H1 (cell line): ENCODE measurements at regions not wholly inside any gene's neighbourhood (a gene's known extent, or its start where the extent isn't known, plus 50 kb on each side); places are given as distances from the start of the nearest gene placed in this dataset.
A peak's percentile ranks its signal among the peaks of the same experiment; 100 is the strongest.

Source experiments
- CTCF ChIA-PET: fragments of 300-600 bp; sonication (Branson Sonifier 250); formaldehyde crosslinking; loops from one replicate; lab custom pipeline; 2021; ENCODE audit not compliant: partially characterized antibody; lab: Charles Lee
- POLR2A ChIA-PET: fragments of 300-600 bp; sonication (Branson Sonifier 250); formaldehyde crosslinking; loops from one replicate; lab custom pipeline; 2021; ENCODE audit warnings: inconsistent platforms; ENCODE audit not compliant: partially characterized antibody; lab: Charles Lee
- DNase-seq, 2 experiments: peaks; one replicate each; pipeline versions ENCODE4 v3.0.0 to v3.0.0-alpha.2; 2010 to 2022; ENCODE audit warnings: low spot score in 2 of 2, low read depth in 1 of 2, mixed read lengths in 1 of 2
- FAIRE-seq: peaks from 2 replicates; lab custom pipeline; 2011; peaks lifted over from hg19 to GRCh38; lab: Jason Lieb, UNC
- H2AFZ ChIP-seq: 2 replicates; pipeline ENCODE4 v1.8.1; 2012; ENCODE audit warnings: low read length, inconsistent platforms
- H2AK5ac ChIP-seq: 2 replicates; pipeline ENCODE4 v1.6.1; 2013; ENCODE audit warnings: low read depth, low read length
- H2BK120ac ChIP-seq: replicated peaks from 2 replicates; pipeline ENCODE3; 2013; ENCODE audit warnings: low read depth, low read length, inconsistent platforms
- H2BK12ac ChIP-seq: 2 replicates; pipeline ENCODE4 v1.6.1; 2013; ENCODE audit warnings: low read depth, low read length
- H2BK15ac ChIP-seq: 2 replicates; pipeline ENCODE4 v1.6.1; 2013; ENCODE audit warnings: low read length
- H2BK20ac ChIP-seq: 2 replicates; pipeline ENCODE4 v1.6.1; 2013; ENCODE audit warnings: low read length
- H2BK5ac ChIP-seq: 2 replicates; pipeline ENCODE4 v1.6.1; 2013; ENCODE audit warnings: low read depth, low read length
- H3K14ac ChIP-seq: 2 replicates; pipeline ENCODE4 v1.6.1; 2013; ENCODE audit warnings: inconsistent platforms; ENCODE audit not compliant: insufficient read length
- H3K18ac ChIP-seq: 2 replicates; pipeline ENCODE4 v1.6.1; 2013; ENCODE audit warnings: low read length; ENCODE audit errors: extremely low read depth
- H3K23ac ChIP-seq: 2 replicates; pipeline ENCODE4 v1.6.1; 2013; ENCODE audit warnings: inconsistent platforms; ENCODE audit not compliant: insufficient read length
- H3K23me2 ChIP-seq: 2 replicates; pipeline ENCODE4 v1.6.1; 2013; ENCODE audit warnings: low read depth, low read length
- H3K27ac ChIP-seq: 2 replicates; pipeline ENCODE4 v1.6.1; 2011; ENCODE audit warnings: low read depth, low read length, inconsistent platforms
- H3K27me3 ChIP-seq, 4 experiments: replicated peaks in 1 of 4; 1 replicate in 1 of 4; 2 replicates in 3 of 4; pipeline versions ENCODE4 v1.6.1 to v1.8.1; 2011 to 2013; ENCODE audit warnings: low read length in 3 of 4, mild to moderate bottlenecking in 3 of 4, inconsistent platforms in 2 of 4, mixed read lengths in 2 of 4, moderate library complexity in 1 of 4; ENCODE audit not compliant: control insufficient read depth in 3 of 4, insufficient read depth in 3 of 4; ENCODE audit errors: extremely low read depth in 1 of 4
- H3K36me3 ChIP-seq, 4 experiments: 2 replicates each; pipeline versions ENCODE4 v1.6.1 to v1.8.1; 2011 to 2013; ENCODE audit warnings: mild to moderate bottlenecking in 4 of 4, low read length in 3 of 4, moderate library complexity in 2 of 4, control low read depth in 1 of 4, inconsistent platforms in 1 of 4; ENCODE audit not compliant: insufficient read depth in 4 of 4, control insufficient read depth in 2 of 4
- H3K4ac ChIP-seq: replicated peaks from 2 replicates; pipeline ENCODE3; 2013; ENCODE audit warnings: low read length, low read depth, mixed read lengths, inconsistent platforms; ENCODE audit not compliant: insufficient read length
- H3K4me1 ChIP-seq, 4 experiments: replicated peaks in 1 of 4; 1 replicate in 1 of 4; 2 replicates in 3 of 4; pipeline versions ENCODE4 v1.6.1 to v1.8.1; 2011 to 2013; ENCODE audit warnings: low read length in 3 of 4, inconsistent platforms in 2 of 4, mixed read lengths in 1 of 4; ENCODE audit not compliant: insufficient read depth in 4 of 4, control insufficient read depth in 3 of 4
- H3K4me2 ChIP-seq, 2 experiments: 2 replicates each; pipeline versions ENCODE4 v1.6.1 to v1.8.1; 2011 to 2013; ENCODE audit warnings: low read depth in 2 of 2, low read length in 2 of 2, control low read depth in 1 of 2, inconsistent platforms in 1 of 2, mild to moderate bottlenecking in 1 of 2; ENCODE audit not compliant: insufficient read depth in 1 of 2
- H3K4me3 ChIP-seq, 4 experiments: fragments of 200-600, 300-600 bp in 1 of 4; sonication (generic), shearing (Covaris generic), sonication (Bioruptor Twin) in 1 of 4; 2 replicates each; pipeline versions ENCODE4 v1.5.1 to v1.8.1; 2011 to 2016; ENCODE audit warnings: low read length in 4 of 4, low read depth in 3 of 4, control low read depth in 2 of 4, inconsistent platforms in 2 of 4, mild to moderate bottlenecking in 2 of 4, mixed read lengths in 1 of 4, moderate library complexity in 1 of 4; ENCODE audit not compliant: insufficient read depth in 2 of 4; ENCODE audit errors: extremely low read depth in 1 of 4
- H3K56ac ChIP-seq: replicated peaks from 2 replicates; pipeline ENCODE3; 2013; ENCODE audit warnings: low read depth, mild to moderate bottlenecking, mixed read lengths, low read length, inconsistent platforms; ENCODE audit not compliant: insufficient read length
- H3K79me1 ChIP-seq: 2 replicates; pipeline ENCODE4 v1.6.1; 2013; ENCODE audit warnings: low read depth, low read length, control low read depth
- H3K79me2 ChIP-seq, 2 experiments: 2 replicates each; pipeline versions ENCODE4 v1.6.1 to v1.8.1; 2012 to 2013; ENCODE audit warnings: low read length in 2 of 2, mild to moderate bottlenecking in 2 of 2, inconsistent platforms in 1 of 2; ENCODE audit not compliant: insufficient read depth in 2 of 2, control insufficient read depth in 1 of 2
- H3K9ac ChIP-seq, 4 experiments: replicated peaks in 1 of 4; 1 replicate in 1 of 4; 2 replicates in 3 of 4; pipeline versions ENCODE4 v1.6.1 to v1.8.1; 2011 to 2013; ENCODE audit warnings: low read depth in 3 of 4, low read length in 3 of 4, control low read depth in 2 of 4, mild to moderate bottlenecking in 2 of 4, moderate library complexity in 2 of 4, inconsistent platforms in 1 of 4; ENCODE audit errors: extremely low read depth in 1 of 4
- H3K9me3 ChIP-seq, 2 experiments: 2 replicates each; pipeline versions ENCODE4 v1.6.1 to v1.8.1; 2012 to 2013; ENCODE audit warnings: mild to moderate bottlenecking in 2 of 2, moderate library complexity in 2 of 2, control low read depth in 1 of 2, inconsistent platforms in 1 of 2, low read depth in 1 of 2, low read length in 1 of 2, mixed read lengths in 1 of 2; ENCODE audit not compliant: insufficient read depth in 2 of 2
- H4K20me1 ChIP-seq, 2 experiments: replicated peaks in 1 of 2; 2 replicates each; pipeline versions ENCODE3 to v1.8.1; 2011 to 2013; ENCODE audit warnings: inconsistent platforms in 2 of 2, low read length in 2 of 2, mild to moderate bottlenecking in 1 of 2; ENCODE audit not compliant: insufficient read depth in 2 of 2, control insufficient read depth in 1 of 2
- H4K5ac ChIP-seq: 2 replicates; pipeline ENCODE4 v1.6.1; 2013; ENCODE audit warnings: low read length, low read depth, mixed read lengths, inconsistent platforms; ENCODE audit not compliant: insufficient read length
- H4K8ac ChIP-seq: 2 replicates; pipeline ENCODE4 v1.8.0; 2013; ENCODE audit warnings: mild to moderate bottlenecking, moderate library complexity, low read length, inconsistent platforms; ENCODE audit not compliant: insufficient read depth; ENCODE audit errors: extremely low read depth
- H4K91ac ChIP-seq: replicated peaks from 2 replicates; pipeline ENCODE3; 2013; ENCODE audit warnings: low read length, mixed read lengths, inconsistent platforms; ENCODE audit not compliant: insufficient read length
- BACH1 ChIP-seq: IDR thresholded peaks from 2 replicates; pipeline ENCODE4 v1.6.1; 2012; ENCODE audit warnings: low read length, improper control_type of control experiment
- CEBPB ChIP-seq: IDR thresholded peaks from 2 replicates; pipeline ENCODE4 v1.6.1; 2012; ENCODE audit warnings: low read depth, low read length
- EP300 ChIP-seq, 2 experiments: IDR thresholded peaks; 1 replicate in 1 of 2; 2 replicates in 1 of 2; pipeline ENCODE4 v1.6.1; 2011 to 2012; ENCODE audit warnings: low read depth in 2 of 2, low read length in 2 of 2, mild to moderate bottlenecking in 2 of 2, borderline replicate concordance in 1 of 2, inconsistent platforms in 1 of 2, moderate library complexity in 1 of 2
- HDAC2 ChIP-seq, 2 experiments: fragments of 300-600 bp in 1 of 2; sonication (generic) in 1 of 2; IDR thresholded peaks; 2 replicates each; pipeline ENCODE4 v1.6.1; 2011 to 2012; ENCODE audit warnings: low read depth in 2 of 2, low read length in 2 of 2, mild to moderate bottlenecking in 2 of 2, moderate library complexity in 2 of 2, borderline replicate concordance in 1 of 2, inconsistent platforms in 1 of 2
- KDM4A ChIP-seq: IDR thresholded peaks from one replicate; pipeline ENCODE4 v1.7.1; 2012; ENCODE audit warnings: low read depth, mild to moderate bottlenecking, moderate library complexity, low read length, inconsistent platforms; ENCODE audit not compliant: severe bottlenecking
- KDM5A ChIP-seq: fragments of 200-600 bp; IDR thresholded peaks from 2 replicates; pipeline ENCODE4 v1.7.1; 2012; ENCODE audit warnings: mild to moderate bottlenecking, low read length, inconsistent platforms, mixed read lengths
- MAX ChIP-seq: IDR thresholded peaks from 2 replicates; pipeline ENCODE4 v1.6.1; 2012; ENCODE audit warnings: inconsistent platforms
- PHF8 ChIP-seq: fragments of 200-600 bp; sonication (generic); conservative IDR thresholded peaks from 2 replicates; pipeline ENCODE4 v1.7.1; 2012; ENCODE audit warnings: low read depth, mild to moderate bottlenecking, inconsistent platforms, low read length, moderate library complexity
- RBBP5 ChIP-seq: IDR thresholded peaks from 2 replicates; pipeline ENCODE4 v1.7.1; 2012; ENCODE audit warnings: low read depth, mild to moderate bottlenecking, inconsistent platforms, low read length, moderate library complexity, borderline replicate concordance
- SIN3A ChIP-seq, 2 experiments: IDR thresholded peaks in 1 of 2; conservative IDR thresholded peaks in 1 of 2; 2 replicates each; pipeline ENCODE4 v1.6.1; 2011 to 2012; ENCODE audit warnings: low read length in 2 of 2, improper control_type of control experiment in 1 of 2, low read depth in 1 of 2, mild to moderate bottlenecking in 1 of 2
- SIX5 ChIP-seq: IDR thresholded peaks from 2 replicates; pipeline ENCODE4 v1.6.1; 2011; ENCODE audit warnings: mild to moderate bottlenecking, low read depth, low read length
- SP1 ChIP-seq: IDR thresholded peaks from 2 replicates; pipeline ENCODE4 v1.6.1; 2011; ENCODE audit warnings: low read depth, low read length
- SP4 ChIP-seq: IDR thresholded peaks from 2 replicates; pipeline ENCODE4 v1.6.1; 2012; ENCODE audit warnings: low read length, inconsistent platforms
- YY1 ChIP-seq: IDR thresholded peaks from 2 replicates; pipeline ENCODE4 v1.6.1; 2011; ENCODE audit warnings: low read depth, mild to moderate bottlenecking, low read length
- ZNF274 ChIP-seq: IDR thresholded peaks from 2 replicates; pipeline ENCODE4 v1.7.0; 2012; ENCODE audit warnings: low read length, borderline replicate concordance; ENCODE audit errors: extremely low read depth
- WGBS, 2 experiments: shearing (Covaris generic) in 1 of 2; methylation state at CpG; one replicate each; pipeline versions ENCODE4 v1.1.6 to v1.1.7; 2013 to 2015; ENCODE audit warnings: low lambda C conversion rate in 2 of 2, mixed read lengths in 2 of 2, inconsistent platforms in 1 of 2, low coverage in 1 of 2, missing lambda C conversion rate in 1 of 2; ENCODE audit not compliant: insufficient replicate concordance in 2 of 2, insufficient coverage in 1 of 2, insufficient read length in 1 of 2; ENCODE audit errors: extremely low coverage in 1 of 2, missing lambda C conversion rate in 1 of 2; 5-methylcytosine and 5-hydroxymethylcytosine counted together

- 87% methylated on average over 1 of the region's 1 CpG; no CpG with 5 or more reads in 1 of the 2 experiments for WGBS, 2 experiments
- H2AK5ac ChIP-seq: no peak overlapping the region
- no peak overlapping the region for H3K14ac ChIP-seq
- H3K79me2 ChIP-seq: no peaks in the 10 kb centered on the region
- ChIA-PET POLR2A (no interaction called here), CTCF (interaction anchor here (0.7 kb wide), 1 partner anchor 9 kb away, joined by 3 read pairs; no protein-coding TSS in a partner anchor)
- no peaks in the 10 kb centered on the region for H4K20me1 ChIP-seq
- no peak overlapping the region for H3K4ac ChIP-seq
- no peak overlapping the region for H3K27ac ChIP-seq
- FAIRE-seq: no peak
- 0 out of 2 replicates have a peak overlapping the region, but pooled peaks have one; percentile 17 for H2AFZ ChIP-seq
- H3K4me1 ChIP-seq: peaks cover 0 to 5% (median 0%) of the 10 kb centered on the region in 4 experiments; a peak in 1 of 7 replicates
- H2BK20ac ChIP-seq: no peak overlapping the region
- H3K23me2 ChIP-seq: no peaks in the 10 kb centered on the region
- H3K4me2 ChIP-seq: no peak overlapping the region
- no peak overlapping the region for H2BK12ac ChIP-seq
- DNase-seq: no peak
- no peak overlapping the region for H2BK120ac ChIP-seq
- no peak overlapping the region for H3K23ac ChIP-seq
- H4K8ac ChIP-seq: no peak overlapping the region
- H3K36me3 ChIP-seq: no peaks in the 10 kb centered on the region
- H3K9ac ChIP-seq: no peak overlapping the region
- H3K4me3 ChIP-seq: no peak overlapping the region
- no peak overlapping the region for H2BK5ac ChIP-seq
- H4K5ac ChIP-seq: no peak overlapping the region
- H2BK15ac ChIP-seq: no peak overlapping the region
- H3K9me3 ChIP-seq: peaks cover 0 to 6% of the 10 kb centered on the region in 2 experiments; a peak in 1 of 4 replicates
- H4K91ac ChIP-seq: no peak overlapping the region
- no peak overlapping the region for H3K18ac ChIP-seq
- no peaks in the 10 kb centered on the region for H3K79me1 ChIP-seq
- H3K27me3 ChIP-seq: no peaks in the 10 kb centered on the region
- no peak overlapping the region for H3K56ac ChIP-seq
- TF ChIP-seq YY1 (no peak), CEBPB (no peak), SIX5 (no peak), HDAC2 (IDR thresholded peaks at IDR 0.05; ENCODE audit: borderline replicate concordance in 1 of 2, low read depth in 2 of 2, low read length in 2 of 2) (no peak), KDM5A (no peak), SP4 (no peak), RBBP5 (no peak), PHF8 (no peak), EP300 (IDR thresholded peaks at IDR 0.05; ENCODE audit: borderline replicate concordance in 1 of 2, low read depth in 2 of 2, low read length in 2 of 2) (no peak), BACH1 (no peak), SIN3A (conservative IDR thresholded peaks at IDR 0.05 in 1 of 2, IDR thresholded peaks at IDR 0.05 in 1 of 2; ENCODE audit: low read depth in 1 of 2, low read length in 2 of 2) (no peak), KDM4A (no peak), MAX (no peak), ZNF274 (no peak), SP1 (no peak)
Measured at GRCh38 chr3:35088943-35089342, 550.4 kb upstream of the ARPP21 start.
